Fibroblast of lung (primary cell): ENCODE measurements at regions not wholly inside any gene's neighbourhood (a gene's known extent, or its start where the extent isn't known, plus 50 kb on each side); places are given as distances from the start of the nearest gene placed in this dataset.

Experiments
- EZH2 ChIP-seq: IDR thresholded peaks from 2 replicates; pipeline ENCODE4 v1.5.1; 2012; ENCODE audit warnings: low read length, control low read depth, mild to moderate bottlenecking; ENCODE audit errors: missing control alignments
- TF ChIP-seq, protein P1 (sequence below), 2 donors: IDR thresholded peaks in 1 of 2; conservative IDR thresholded peaks in 1 of 2; 1 replicate in 1 of 2; 2 replicates in 1 of 2; pipeline ENCODE4 v1.5.1; 2011 to 2012; ENCODE audit warnings: low read length in 2 of 2, control low read depth in 1 of 2, inconsistent platforms in 1 of 2, low read depth in 1 of 2, mild to moderate bottlenecking in 1 of 2

DNA sequence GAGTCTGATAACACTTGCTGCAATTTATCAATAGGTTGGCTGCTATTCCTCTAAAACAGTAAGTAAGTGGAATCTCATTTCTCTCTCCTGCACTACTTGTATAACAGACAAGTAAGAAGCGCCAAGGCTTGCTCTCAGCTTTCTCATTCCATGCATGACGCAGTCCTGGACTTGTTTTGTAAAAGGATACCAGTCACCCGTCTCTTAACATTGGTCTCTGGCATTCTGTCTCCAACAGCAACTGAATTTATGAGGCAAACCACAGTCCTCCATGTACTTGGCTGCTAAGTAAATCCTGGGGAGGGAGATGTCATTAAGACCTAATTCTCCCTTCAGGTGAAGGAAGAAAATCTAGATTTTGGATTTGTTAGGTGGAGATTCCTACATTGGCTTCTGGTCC, 115.4 kb downstream of the OPN5 start:
- TF ChIP-seq, protein P1, sequence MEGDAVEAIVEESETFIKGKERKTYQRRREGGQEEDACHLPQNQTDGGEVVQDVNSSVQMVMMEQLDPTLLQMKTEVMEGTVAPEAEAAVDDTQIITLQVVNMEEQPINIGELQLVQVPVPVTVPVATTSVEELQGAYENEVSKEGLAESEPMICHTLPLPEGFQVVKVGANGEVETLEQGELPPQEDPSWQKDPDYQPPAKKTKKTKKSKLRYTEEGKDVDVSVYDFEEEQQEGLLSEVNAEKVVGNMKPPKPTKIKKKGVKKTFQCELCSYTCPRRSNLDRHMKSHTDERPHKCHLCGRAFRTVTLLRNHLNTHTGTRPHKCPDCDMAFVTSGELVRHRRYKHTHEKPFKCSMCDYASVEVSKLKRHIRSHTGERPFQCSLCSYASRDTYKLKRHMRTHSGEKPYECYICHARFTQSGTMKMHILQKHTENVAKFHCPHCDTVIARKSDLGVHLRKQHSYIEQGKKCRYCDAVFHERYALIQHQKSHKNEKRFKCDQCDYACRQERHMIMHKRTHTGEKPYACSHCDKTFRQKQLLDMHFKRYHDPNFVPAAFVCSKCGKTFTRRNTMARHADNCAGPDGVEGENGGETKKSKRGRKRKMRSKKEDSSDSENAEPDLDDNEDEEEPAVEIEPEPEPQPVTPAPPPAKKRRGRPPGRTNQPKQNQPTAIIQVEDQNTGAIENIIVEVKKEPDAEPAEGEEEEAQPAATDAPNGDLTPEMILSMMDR (conservative IDR thresholded peaks at IDR 0.05 in 1 of 2, IDR thresholded peaks at IDR 0.05 in 1 of 2; ENCODE audit: low read depth in 1 of 2, low read length in 2 of 2), result no peak
- no peak for TF ChIP-seq EZH2
